ENCODE measurements at regions not wholly inside any gene's neighbourhood (a gene's known extent, or its start where the extent isn't known, plus 50 kb on each side); places are given as distances from the start of the nearest gene placed in this dataset.

- TF ChIP-seq TAF1 (IDR thresholded peaks at IDR 0.05; ENCODE audit: borderline replicate concordance, insufficient read depth, low read length) (no peak), POLR2AphosphoS5 (IDR thresholded peaks at IDR 0.05; ENCODE audit: low read depth, low read length) (no peak), REST (IDR thresholded peaks at IDR 0.05; ENCODE audit: insufficient read depth in 1 of 2, low read depth in 2 of 2, low read length in 2 of 2) (no peak), FOXP2 (optimal IDR thresholded peaks at IDR 0.05; ENCODE audit: borderline replicate concordance, extremely low read depth, extremely low read length, insufficient read depth) (no peak)
Observed at GRCh38 chr18:26637324-26637723, 89.0 kb upstream of the KCTD1 start.

Measured in PFSK-1 (cell line).